Stimulated activated CD4-positive, alpha-beta T cell treated with anti-CD3 and anti-CD28 coated beads, Interleukin-4, amount 100 ng/mL, for 4 hours (primary cell): ENCODE measurements at regions not wholly inside any gene's neighbourhood (a gene's known extent, or its start where the extent isn't known, plus 50 kb on each side); places are given as distances from the start of the nearest gene placed in this dataset.
"Not testable (repeated sequence)": the region's sequence is repeated elsewhere in the genome, so short reads cannot be mapped to it uniquely, and the experiment has no call there.

Experiments
- DNase-seq, 2 experiments: peaks; one replicate each; pipeline ENCODE4 v3.0.0-alpha.2; 2020

DNA sequence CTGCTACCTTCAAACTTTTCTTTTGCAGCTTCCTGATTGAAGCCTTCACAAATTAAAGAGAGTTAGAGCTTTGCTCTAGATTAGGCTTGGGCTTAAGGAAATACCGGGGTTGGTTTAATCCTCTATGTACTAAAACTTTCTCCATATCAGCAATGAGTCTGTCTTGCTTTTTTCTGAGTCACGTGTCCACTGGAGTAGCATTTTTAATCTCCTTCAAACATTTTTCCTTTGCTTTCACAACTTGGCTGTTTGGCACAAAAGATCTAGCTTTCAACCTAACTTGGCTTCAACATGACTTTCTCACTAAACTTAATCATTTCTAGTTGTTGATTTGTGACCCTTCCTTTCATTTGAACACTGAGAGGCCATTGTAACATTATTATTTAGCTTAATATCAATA, 261.6 kb downstream of the PLK2 start:
- no peak for DNase-seq

DNA sequence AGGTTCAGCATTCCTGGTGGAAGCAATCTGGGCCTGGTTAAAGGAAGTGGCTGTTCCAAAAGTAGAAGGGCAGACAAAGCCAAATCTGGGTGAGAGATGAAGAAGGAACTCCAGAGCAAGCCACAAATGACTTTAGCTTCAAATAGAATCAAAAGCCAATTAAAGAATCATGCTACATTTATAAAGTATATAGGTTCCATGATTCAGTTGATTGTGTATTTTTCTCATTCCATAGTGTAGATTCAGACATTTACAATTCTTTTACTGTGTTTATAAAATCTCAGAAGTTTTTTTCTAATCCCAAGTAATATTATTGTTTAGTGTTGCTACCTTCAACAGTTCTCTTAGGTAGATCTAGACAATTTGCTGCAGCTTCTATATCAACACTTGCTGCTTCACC, 262.0 kb downstream of the PLK2 start:
- DNase-seq, result no peak

DNA sequence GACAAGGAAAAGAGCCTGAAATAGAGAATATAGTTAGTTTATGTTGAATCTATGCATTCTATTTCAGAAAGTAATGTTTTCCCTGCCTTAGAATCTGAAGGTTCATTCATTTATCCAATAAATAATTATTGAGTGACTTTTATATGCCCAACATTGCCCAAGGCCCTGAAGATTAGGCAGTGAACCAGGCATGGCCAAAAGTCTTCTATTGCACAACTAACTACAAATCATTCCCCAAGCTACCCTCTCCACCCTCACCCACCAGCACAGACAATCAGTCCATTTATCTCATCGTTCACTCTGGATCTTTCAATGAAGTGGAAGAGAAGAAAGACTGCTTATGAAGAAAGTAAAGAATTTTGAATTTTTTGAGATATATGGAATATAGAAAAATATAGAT, 268.4 kb downstream of the PLK2 start:
- DNase-seq, result no peak

DNA sequence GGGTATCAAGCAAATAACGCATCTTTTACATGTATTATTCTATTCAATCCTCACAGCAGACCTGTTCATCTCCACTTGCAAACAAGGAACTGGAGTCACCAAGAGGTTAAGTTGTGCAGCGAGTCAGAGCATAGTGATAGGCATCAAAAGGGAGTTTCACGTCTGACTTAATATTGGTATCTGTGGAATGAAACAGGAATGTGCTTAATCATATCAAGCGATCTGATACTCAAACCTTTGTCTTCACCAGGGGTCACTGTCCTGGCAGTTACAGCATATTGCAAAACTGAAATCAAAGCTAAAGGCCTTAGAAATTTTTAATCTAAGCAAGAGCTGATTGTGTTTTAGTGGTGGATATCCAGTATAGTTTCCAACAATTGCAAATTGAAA, 271.6 kb downstream of the PLK2 start:
- DNase-seq, result no peak

DNA sequence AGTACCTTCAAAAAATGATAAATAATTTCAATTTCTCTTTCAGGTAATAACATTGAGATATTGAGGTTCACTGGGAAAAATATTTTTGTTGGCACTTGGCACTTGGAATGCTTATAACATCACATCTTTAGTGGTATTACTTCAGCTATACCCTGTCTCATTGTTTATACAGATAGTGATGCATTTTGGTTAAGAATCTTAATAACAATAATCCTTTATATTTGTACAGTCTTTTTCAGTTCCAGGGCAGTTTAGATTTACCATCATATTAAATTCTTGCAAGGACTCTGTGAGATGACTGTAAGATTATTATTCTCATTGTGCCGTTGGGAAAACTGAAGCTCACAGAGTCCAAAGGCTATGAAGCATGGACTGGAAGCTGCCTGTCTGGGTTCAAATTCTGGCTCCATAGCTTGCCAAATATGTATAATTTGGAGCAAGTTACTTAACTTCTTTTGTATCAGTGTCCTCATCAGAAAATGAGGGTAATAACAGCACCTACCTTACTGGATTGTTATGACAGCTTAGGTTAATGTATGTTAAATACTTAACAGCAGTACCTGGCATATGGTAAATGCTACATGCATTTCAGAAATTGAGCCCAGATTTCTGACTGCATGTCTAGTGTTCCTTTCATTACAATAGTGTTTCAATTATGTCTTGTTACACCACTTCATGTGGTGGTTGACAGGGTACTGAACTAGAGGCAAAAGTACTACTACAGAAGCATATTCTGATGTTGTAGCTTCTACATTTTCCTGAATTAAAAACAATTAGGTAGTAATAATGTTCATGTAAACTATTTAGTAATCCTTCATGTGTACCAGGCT, 272.2 kb downstream of the PLK2 start:
- no peak for DNase-seq

DNA sequence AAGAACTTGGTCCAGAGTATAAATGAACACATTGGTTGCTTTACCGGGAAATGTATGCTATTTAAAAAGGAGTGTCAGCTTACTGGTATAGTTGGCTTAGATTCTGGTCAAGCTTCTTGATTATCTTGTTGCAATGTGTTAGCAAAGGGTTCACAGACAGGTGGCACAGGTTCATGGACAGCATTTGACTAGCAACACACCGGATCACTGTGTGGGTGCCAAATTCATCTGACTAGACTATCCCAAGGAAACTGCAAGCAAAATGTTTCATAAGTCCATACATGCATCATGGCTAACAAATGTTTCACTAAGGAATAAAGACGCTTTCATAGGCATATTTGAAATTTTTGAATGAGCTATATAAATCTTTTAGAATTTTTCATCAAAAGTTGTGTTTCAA, 274.1 kb downstream of the PLK2 start:
- DNase-seq, result no peak

DNA sequence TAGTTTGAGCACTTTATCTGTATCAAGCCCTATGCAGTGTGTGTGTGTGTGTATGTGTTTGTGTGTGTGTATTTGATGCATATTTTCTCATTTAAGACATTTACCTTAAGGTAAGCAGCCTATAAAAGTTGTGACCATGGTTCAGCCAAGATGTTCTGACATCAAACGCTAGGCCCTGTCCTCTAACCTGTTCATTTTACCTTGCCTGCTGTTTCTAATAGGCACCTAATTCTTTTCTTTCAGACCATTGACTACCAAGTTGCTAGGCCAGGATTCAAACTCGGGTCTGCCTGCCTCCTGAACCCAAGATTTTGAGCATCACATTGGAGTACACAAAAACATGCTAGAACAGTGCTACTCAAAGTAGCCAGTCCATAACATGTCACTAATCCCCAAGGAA, 274.5 kb downstream of the PLK2 start:
- no peak for DNase-seq

DNA sequence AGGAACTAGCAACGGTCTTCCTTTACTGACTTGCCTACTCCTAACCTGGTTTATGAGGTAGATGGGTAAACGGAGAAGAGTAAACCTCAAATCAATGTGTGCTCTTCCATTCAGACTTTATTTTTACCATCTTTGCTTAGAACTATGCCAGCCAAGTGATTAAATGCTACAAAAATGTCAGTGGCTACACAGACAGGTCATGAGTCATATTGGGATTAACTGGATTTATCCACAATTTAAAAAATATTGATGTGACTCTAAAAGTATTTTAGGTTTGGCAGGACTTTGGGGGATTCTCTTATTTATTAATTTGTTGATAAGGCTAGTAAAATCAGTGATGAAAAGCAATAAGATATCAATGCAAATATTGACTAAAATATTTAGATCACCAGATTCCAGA, 275.0 kb downstream of the PLK2 start:
- no peak for DNase-seq

DNA sequence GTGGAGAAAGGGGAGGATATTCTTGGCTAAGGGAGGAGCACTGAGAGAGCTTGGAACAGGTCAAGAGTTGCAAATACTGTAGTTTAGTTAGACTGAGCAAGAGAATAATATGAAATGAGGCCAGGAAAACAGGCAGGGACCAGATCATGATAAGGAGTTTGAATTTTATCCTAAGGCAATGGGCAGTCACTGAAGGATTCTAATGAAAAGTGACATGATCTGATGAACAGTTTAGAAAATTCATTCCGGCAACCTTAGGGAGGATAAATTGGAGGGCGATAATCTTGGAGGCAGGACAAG, 276.1 kb downstream of the PLK2 start:
- DNase-seq, result no peak

DNA sequence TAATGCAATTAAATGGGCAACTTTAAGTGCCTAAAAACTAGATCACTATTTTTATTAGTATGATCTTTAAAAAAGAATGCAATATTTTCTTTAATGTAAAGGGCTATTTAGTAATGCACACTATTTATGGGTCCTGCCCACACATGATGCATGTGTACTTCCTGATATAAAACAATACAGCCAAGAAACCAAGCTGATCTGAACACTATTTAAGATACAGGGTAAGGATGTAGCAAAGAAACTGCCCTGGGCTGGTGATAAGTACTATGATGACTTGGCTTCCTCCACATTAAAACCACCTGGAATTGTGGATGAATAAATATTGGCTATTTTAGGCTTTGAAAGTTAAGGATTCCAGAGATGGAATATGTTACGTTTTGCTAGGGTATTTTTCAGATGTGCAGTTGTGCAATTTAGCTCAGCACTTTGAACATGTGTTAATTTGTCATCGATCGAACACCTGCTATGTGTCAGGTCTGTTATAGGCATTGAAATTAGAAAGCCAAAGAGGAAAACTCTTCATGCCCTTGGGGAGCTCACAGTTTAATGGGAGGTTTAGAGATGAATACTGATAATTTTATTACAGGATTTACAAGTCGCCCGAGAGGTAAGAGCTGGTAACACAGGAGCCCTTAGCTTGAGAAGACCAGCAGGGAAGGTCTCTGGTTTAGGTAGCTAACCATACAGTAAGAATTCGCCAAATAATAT, 276.7 kb downstream of the PLK2 start:
- DNase-seq, result no peak

DNA sequence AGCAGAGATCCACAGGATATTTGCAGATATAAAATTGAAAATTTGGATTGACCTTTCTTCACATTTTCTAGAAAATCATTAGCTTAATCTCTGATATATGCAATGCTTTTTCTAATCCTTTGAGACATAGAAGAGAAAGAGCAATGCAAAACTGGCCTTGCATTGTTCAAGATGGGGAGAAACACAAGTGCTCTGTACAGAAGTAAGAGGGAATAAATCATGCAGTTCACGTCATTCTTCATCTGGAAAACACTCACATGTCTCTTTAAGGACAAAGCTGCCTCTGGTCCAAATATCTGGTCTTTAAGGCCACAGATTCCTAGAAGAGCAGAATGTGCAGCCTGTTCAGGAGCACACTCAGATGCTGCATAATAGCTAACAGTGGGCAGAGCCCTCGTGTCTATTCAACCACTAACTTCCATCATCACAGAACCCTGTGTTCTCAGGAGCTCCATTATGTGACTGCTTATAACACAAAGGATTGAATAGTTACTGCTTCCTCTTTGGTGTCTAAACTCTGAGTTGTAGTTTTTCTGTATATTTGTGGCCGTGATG, 277.5 kb downstream of the PLK2 start:
- DNase-seq, result no peak

DNA sequence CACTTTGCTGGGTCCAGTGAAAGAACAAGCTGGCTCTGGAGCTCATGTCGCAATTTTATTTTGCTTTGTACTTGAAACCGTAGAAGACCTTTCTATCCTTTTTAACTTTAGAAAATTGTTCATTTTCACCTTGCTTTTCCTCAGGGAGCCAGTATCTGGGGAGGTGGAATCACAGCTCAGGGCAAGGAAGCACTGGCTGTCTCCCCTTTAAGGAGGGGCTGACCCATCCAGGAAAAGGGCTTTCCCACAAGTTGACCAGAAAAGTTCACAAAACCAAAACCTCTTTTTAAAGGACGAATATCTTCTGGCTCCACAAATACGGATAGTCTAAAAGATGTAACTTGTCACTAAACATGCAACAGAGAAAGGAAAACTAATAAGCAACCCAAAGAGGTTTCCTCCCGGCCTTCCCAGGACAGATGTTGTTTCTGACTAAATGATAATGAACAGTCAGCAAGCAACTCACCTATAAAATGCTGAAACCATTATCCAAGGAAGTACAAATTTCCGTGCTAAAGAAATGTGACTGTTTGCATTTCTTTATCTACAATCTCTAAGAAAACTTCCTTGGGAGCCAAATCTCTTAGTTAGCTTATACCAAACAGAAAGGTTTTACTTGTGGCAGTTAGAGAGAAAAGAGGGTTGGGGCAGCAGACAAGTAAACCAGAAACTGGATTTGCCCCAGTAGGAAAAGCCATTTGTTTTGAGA, 278.2 kb downstream of the PLK2 start:
- no peak for DNase-seq

DNA sequence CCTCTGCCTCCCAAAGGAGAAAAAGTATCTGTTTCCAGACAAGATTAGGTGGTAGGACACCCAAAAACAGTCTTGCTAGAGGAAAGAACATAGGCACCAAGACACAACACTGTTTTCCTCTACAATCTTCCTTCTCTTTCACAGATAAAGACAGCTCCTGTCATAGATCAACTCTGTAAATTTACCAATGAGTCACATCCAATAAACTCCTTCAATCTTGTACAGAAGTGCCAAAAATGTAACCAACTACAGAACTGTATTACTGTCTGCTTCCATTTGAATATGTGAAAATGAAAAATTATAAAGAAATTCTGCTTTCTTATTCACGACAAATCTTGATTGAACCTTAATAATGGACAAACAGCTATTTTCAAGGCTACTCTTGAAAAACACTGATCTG, 286.9 kb downstream of the PLK2 start:
- no peak for DNase-seq

DNA sequence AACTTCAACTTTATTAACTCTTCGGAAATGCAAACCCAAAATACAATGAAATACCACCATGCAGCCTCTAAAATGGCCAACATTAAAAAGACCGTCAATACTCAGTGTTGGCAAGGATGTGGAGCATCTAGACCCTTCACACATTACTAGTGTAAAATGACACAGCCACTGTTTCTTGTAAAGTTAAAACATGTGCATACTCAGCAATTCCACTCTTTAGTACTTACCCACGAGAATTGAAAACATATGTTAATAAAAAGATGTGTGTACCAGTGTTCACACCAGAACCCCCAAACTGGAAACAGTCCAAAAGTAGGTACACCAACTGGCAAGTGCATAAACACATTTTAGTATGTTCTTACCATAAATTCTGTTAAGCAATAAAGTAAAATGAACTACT, 294.7 kb downstream of the PLK2 start:
- no peak for DNase-seq

DNA sequence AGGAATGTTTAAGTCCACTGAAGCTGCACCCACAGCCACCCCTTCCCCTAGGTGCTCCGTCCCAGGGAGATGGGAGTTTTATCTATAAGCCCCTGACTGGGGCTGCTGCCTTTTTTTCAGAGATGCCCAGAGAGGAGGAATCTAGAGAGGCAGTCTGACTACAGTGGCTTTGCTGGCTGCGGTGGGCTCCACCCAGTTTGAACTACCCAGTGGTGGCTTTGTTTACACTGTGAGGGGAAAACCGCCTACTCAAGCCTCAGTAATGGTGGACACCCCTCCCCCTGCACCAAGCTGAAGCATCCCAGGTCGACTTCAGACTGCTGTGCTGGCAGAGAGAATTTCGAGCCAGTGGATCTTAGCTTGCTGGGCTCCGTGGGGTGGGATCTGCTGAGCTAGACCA, 298.0 kb downstream of the PLK2 start:
- DNase-seq, result not testable (repeated sequence)

DNA sequence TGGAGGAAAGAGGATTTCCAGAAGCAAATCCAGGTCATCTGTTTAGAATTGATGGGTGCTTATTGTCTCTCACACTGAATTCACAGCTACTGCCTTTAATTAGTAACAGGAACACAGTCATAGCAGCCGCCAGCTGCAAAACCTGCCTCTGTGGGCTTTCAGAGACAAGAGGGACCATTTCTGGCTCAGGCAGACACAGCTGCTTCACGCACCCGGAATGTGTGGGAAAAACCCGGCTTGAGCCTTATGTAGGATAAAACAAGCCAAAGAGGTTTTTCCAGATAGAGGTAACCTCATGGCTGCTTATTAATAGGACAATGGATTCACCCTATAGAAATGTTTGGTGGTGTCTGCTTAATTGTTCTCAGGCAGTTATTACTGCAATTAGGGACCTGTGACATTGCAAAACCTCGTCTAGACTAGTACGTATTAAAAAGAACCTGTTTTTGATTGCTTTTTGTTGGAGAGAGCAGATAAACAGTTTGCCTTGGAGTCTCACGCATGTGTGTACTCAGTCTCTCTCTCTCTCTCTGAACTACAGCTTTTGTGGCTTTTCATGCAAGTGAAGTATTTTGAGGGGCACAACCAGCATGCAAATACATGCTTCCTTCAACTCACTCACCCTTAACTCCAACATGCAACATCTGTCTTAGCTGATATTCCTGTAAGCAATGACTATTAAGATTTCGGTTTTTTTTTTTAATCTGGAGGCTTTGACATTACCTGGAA, 302.7 kb downstream of the PLK2 start:
- DNase-seq, result no peak

DNA sequence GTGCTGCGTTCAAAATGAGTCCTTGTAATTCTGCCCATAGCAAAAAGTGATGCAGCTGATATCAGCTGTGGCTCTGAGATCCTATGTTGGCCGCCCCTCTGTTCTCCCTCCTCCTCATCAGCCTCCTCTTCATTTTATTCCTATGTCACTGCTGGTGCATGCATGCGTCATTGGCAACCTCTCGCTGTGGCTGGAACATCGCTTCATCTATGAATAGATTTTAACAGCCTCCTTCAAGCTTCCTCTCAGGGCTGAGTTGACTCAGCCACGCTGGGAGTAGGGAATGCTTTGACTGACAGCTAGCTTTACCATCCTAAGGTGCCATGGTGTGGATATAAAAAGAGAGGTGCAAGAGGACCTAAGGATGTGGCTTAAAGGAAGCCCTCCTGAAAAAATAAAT, 303.5 kb downstream of the PLK2 start:
- DNase-seq, result no peak

DNA sequence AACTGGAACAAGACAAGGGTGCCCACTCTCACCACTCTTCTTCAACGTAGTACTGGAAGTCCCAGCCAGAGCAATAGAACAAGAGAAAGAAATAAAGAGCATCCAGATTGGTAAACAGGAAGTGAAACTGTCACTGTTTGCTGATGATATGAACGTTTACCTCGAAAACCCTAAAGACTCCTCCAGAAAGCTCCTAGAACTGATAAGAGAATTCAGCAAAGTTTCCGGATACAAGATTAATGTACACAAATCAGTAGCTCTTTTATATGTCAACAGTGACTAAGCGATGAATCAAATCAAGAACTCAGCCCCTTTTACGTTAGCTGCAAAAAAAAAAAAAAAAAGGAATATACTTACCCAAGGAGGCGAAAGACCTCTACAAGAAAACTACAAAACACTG, 306.6 kb downstream of the PLK2 start:
- DNase-seq, result no peak

DNA sequence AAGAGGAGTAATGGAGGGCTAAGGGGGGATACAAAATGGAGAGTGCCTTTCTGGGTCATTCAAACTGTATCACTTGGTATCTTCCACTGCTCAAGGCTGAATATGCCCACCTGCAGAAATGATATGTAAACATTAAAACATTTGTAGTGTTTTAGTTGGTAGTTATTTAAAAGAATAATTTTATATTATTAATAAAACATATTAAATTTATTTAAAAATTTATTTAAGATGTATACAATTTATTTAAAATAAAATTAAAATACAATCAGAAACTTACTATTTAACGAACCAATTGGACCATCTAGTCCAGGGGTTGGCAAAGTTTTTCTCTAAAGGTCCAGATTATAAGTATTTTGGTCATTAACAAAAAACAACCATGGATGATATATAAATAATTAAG, 308.5 kb downstream of the PLK2 start:
- DNase-seq, result no peak

DNA sequence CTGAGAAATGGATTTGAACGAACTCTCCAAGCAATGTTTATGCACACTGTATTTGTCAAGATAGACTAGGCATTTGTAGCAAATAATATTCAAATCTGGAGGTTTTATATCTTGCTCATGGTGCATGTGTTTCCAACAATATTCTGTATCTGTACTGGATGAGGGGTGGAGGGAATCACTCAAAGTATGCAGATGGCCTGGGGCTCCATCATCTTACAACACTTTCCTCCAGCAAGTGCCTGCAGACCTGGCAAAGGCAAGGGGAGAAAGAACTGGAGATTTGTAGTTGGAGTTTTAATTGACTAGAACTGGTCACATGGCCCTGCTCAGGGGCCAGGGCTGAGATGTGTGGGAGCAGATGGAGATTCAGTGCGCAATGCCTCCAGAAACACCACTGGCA, 309.0 kb downstream of the PLK2 start:
- DNase-seq, result no peak

DNA sequence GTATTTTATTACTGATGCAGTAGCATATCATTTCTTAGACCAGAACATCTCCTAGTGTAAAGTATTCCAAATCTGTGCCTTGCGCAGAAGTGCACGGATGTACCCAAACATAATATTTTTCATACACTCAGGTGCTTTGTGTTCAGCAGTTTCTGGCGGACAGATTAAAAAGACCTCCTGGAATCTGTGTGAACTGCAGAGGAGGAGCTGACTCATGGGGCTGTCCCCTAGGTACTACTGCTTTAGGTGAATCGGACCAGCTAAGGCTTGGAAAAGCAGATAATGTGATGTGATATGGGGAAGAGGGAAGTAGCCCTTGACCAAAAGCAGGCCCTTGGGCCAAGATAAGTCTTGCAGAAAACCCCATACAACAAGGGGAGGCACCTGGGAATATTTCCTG, 310.1 kb downstream of the PLK2 start:
- DNase-seq, result no peak

DNA sequence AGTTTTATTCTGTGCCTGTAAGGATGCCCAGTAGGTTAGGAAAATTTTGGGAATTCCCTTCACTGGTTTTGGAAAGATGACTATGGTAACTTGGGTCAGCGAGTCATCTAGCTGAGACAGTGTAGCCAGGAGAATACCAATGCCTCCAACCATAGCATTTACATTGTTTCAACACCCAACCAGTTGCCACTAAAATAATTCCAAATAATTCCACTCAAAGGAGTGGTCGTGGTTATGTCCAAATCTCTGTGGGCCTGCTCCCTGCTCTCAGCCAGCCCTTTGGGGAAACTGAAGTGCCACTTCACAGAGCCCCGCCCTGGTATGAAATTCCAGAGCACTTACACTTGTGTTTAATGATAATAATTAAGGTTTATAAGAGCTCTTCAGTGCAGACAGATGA, 310.5 kb downstream of the PLK2 start:
- DNase-seq, result no peak

DNA sequence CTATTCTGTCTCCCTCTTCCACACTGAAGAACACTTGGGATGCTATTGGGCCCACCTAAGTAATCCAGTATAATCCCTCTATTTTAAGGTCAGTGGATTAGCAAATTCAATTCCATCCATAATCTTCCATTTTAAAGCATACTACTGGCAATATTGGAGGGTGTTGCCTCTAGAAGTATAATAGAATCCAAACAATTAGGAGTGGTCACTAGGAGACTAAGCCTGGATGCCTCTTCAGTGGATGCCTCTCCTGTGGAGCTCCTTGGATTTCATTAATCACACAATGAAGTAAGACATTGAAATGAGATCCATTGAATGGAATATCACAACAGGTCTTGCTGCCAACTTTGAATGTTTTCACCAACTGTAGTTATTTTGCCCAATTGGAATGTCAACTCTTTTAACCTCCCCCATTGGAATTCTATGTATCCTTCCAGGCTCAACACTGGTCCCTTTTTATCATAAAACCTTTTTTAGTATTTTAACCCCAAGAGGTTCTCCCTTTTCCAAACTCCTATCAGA, 311.6 kb downstream of the PLK2 start:
- no peak for DNase-seq
